SK-MEL-5 (cell line): ENCODE measurements at regions not wholly inside any gene's neighbourhood (a gene's known extent, or its start where the extent isn't known, plus 50 kb on each side); places are given as distances from the start of the nearest gene placed in this dataset.

Experiments used
- DNase-seq: peaks from one replicate; pipeline ENCODE4 v3.0.0-alpha.2; 2016; ENCODE audit warnings: low read depth, low spot score
- in situ Hi-C: cut with HindIII; loops from 2 replicates; pipeline ENCODE4 v1.10.0; 2016; ENCODE audit warnings: low sequenced_read_pairs, high pct_unique_total_duplicates, low pct_unique_long_range_greater_than_20kb

GRCh38 chr4:45120163-45120562 is 393.8 kb upstream of the GNPDA2 start:
- in situ Hi-C loops = no loop called here
- DNase-seq = no peak

GRCh38 chr4:45119376-45119775 is 393.0 kb upstream of the GNPDA2 start:
- no peak for DNase-seq
- in situ Hi-C loops = no loop called here

GRCh38 chr4:45102716-45103115 is 376.4 kb upstream of the GNPDA2 start:
- no peak for DNase-seq
- in situ Hi-C loops = no loop called here

GRCh38 chr4:45100956-45101818 is 374.8 kb upstream of the GNPDA2 start:
- peak; percentile 46 for DNase-seq
- in situ Hi-C loops = no loop called here

GRCh38 chr4:45099471-45099870 is 373.1 kb upstream of the GNPDA2 start:
- DNase-seq = no peak
- in situ Hi-C loops = no loop called here

GRCh38 chr4:45094684-45095083 is 368.3 kb upstream of the GNPDA2 start:
- in situ Hi-C loops = no loop called here
- DNase-seq = no peak

GRCh38 chr4:45082101-45082500 is 355.7 kb upstream of the GNPDA2 start:
- in situ Hi-C loops = no loop called here
- DNase-seq = no peak

GRCh38 chr4:45079616-45080015 is 353.3 kb upstream of the GNPDA2 start:
- no peak for DNase-seq
- in situ Hi-C loops = no loop called here

GRCh38 chr4:45078201-45078600 is 351.8 kb upstream of the GNPDA2 start:
- no peak for DNase-seq
- in situ Hi-C loops = no loop called here

GRCh38 chr4:45072981-45073380 is 346.6 kb upstream of the GNPDA2 start:
- peak; percentile 2 for DNase-seq
- in situ Hi-C loops = no loop called here

GRCh38 chr4:45064741-45065140 is 338.4 kb upstream of the GNPDA2 start:
- no peak for DNase-seq
- in situ Hi-C loops = no loop called here

GRCh38 chr4:45063696-45064095 is 337.3 kb upstream of the GNPDA2 start:
- no peak for DNase-seq
- in situ Hi-C loops = no loop called here

- in situ Hi-C loops = no loop called here
Measured at GRCh38 chr4:45062935-45063545, 336.7 kb upstream of the GNPDA2 start.

GRCh38 chr4:45043911-45044310 is 317.6 kb upstream of the GNPDA2 start:
- in situ Hi-C loops = no loop called here
- DNase-seq = no peak

More at GRCh38 chr4:45062935-45063545, 336.7 kb upstream of the GNPDA2 start:
- DNase-seq = no peak

- in situ Hi-C loops = no loop called here
- DNase-seq = no peak
Measured at GRCh38 chr4:45036677-45037076, 310.3 kb upstream of the GNPDA2 start.

GRCh38 chr4:45033676-45034419 is 307.5 kb upstream of the GNPDA2 start:
- in situ Hi-C loops = no loop called here
- no peak for DNase-seq

- in situ Hi-C loops = no loop called here
- DNase-seq = no peak
Measured at GRCh38 chr4:45030059-45030458, 303.7 kb upstream of the GNPDA2 start.

GRCh38 chr4:45007508-45007907 is 281.2 kb upstream of the GNPDA2 start:
- no peak for DNase-seq
- in situ Hi-C loops = no loop called here
